Keratinocyte (primary cell): ENCODE measurements at regions not wholly inside any gene's neighbourhood (a gene's known extent, or its start where the extent isn't known, plus 50 kb on each side); places are given as distances from the start of the nearest gene placed in this dataset.
A peak's percentile ranks its signal among the peaks of the same experiment; 100 is the strongest.

Experiments
- DNase-seq: peaks from one replicate; pipeline ENCODE4 v3.0.0-alpha.2; 2011; ENCODE audit warnings: low read depth, missing footprints, low spot score
- FAIRE-seq: peaks from 2 replicates; lab custom pipeline; 2011; peaks lifted over from hg19 to GRCh38; lab: Jason Lieb, UNC
- H2AFZ ChIP-seq: 2 replicates; pipeline ENCODE4 v1.6.0; 2012; ENCODE audit warnings: low read length, control low read depth, inconsistent platforms; ENCODE audit not compliant: control insufficient read depth
- H3K27ac ChIP-seq: 2 replicates; pipeline ENCODE4 v1.5.1; 2011; ENCODE audit warnings: low read length; ENCODE audit not compliant: control insufficient read depth, insufficient read depth
- H3K27me3 ChIP-seq: 3 replicates; pipeline ENCODE4 v1.6.0; 2011; ENCODE audit warnings: low read length; ENCODE audit not compliant: control insufficient read depth, insufficient read depth; ENCODE audit errors: extremely low read depth
- H3K36me3 ChIP-seq, 2 experiments: 2 replicates in 1 of 2; 3 replicates in 1 of 2; pipeline ENCODE4 v1.5.1; 2011; ENCODE audit warnings: low read length in 2 of 2, mild to moderate bottlenecking in 1 of 2; ENCODE audit not compliant: control insufficient read depth in 2 of 2, insufficient read depth in 2 of 2; ENCODE audit errors: extremely low read depth in 1 of 2
- H3K4me1 ChIP-seq: 3 replicates; pipeline ENCODE4 v1.5.1; 2011; ENCODE audit warnings: low read length; ENCODE audit not compliant: control insufficient read depth, insufficient read depth; ENCODE audit errors: extremely low read depth
- H3K4me2 ChIP-seq: 3 replicates; pipeline ENCODE4 v1.6.0; 2011; ENCODE audit warnings: low read depth, low read length; ENCODE audit not compliant: control insufficient read depth, insufficient read depth; ENCODE audit errors: extremely low read depth
- H3K4me3 ChIP-seq, 3 experiments: fragments of 200-600 bp in 1 of 3; sonication (generic) in 1 of 3; 2 replicates in 2 of 3; 3 replicates in 1 of 3; pipeline ENCODE4 v1.5.1; 2011 to 2016; ENCODE audit warnings: low read length in 3 of 3, mild to moderate bottlenecking in 3 of 3, control low read depth in 2 of 3, inconsistent platforms in 1 of 3, low read depth in 1 of 3, mixed read lengths in 1 of 3, mixed run types in 1 of 3, moderate library complexity in 1 of 3; ENCODE audit not compliant: control insufficient read depth in 2 of 3, insufficient read depth in 2 of 3; ENCODE audit errors: extremely low read depth in 1 of 3
- H3K79me2 ChIP-seq: 2 replicates; pipeline ENCODE4 v1.6.0; 2012; ENCODE audit warnings: low read length; ENCODE audit not compliant: control insufficient read depth, insufficient read depth
- H3K9ac ChIP-seq: 3 replicates; pipeline ENCODE4 v1.6.0; 2011; ENCODE audit warnings: low read length; ENCODE audit not compliant: control insufficient read depth, insufficient read depth; ENCODE audit errors: extremely low read depth
- H3K9me1 ChIP-seq: 3 replicates; pipeline ENCODE4 v1.6.0; 2011; ENCODE audit warnings: low read length; ENCODE audit not compliant: control insufficient read depth, insufficient read depth; ENCODE audit errors: extremely low read depth
- H3K9me3 ChIP-seq: 2 replicates; pipeline ENCODE4 v1.5.1; 2012; ENCODE audit warnings: low read depth, low read length; ENCODE audit not compliant: control insufficient read depth
- H4K20me1 ChIP-seq: 3 replicates; pipeline ENCODE4 v1.6.0; 2011; ENCODE audit warnings: low read length; ENCODE audit not compliant: control insufficient read depth, insufficient read depth; ENCODE audit errors: extremely low read depth
- EZH2 ChIP-seq: IDR thresholded peaks from one replicate; pipeline ENCODE4 v1.6.1; 2012; ENCODE audit warnings: inconsistent platforms, mild to moderate bottlenecking, low read length, moderate library complexity
- dilution Hi-C: fragments of 300-500 bp; cut with MboI; formaldehyde crosslinking; loops from one replicate; pipeline ENCODE4 v1.7.0; 2020; ENCODE audit warnings: low sequenced_read_pairs; ENCODE audit not compliant: extremely low pct_ligation_motif_present
- TF ChIP-seq, protein P1 (sequence below), 3 experiments: IDR thresholded peaks in 1 of 3; conservative IDR thresholded peaks in 1 of 3; optimal IDR thresholded peaks in 1 of 3; 2 replicates in 2 of 3; 3 replicates in 1 of 3; pipeline versions ENCODE3 to v1.5.1; 2011; ENCODE audit warnings: low read length in 3 of 3, mild to moderate bottlenecking in 3 of 3, moderate library complexity in 2 of 3, control low read depth in 1 of 3, inconsistent platforms in 1 of 3; ENCODE audit not compliant: insufficient read depth in 2 of 3; ENCODE audit errors: extremely low read depth in 1 of 3

DNA sequence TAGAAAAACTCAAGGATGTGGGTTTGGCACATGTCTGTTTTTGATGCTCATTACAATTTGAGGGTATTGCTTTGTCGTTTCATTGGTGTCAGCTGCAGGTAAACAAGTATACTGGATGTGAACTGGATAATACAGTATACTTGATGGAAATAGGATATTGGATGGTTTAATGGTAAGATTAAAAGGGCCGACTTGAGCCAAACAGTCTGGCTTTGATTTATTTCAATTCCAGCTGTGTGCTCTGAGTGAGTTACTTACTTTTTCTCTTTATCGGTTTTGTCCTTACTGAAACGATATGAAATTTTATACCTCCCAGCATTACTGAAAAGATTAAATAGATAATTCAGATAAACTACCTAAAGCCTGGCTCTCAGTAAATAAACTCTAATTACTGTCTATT, 227.6 kb downstream of the ASXL3 start:
- no peaks in the 10 kb centered on the region for H3K27me3 ChIP-seq
- DNase-seq, result no peak
- no peaks in the 10 kb centered on the region for H3K9me1 ChIP-seq
- TF ChIP-seq EZH2, result no peak
- TF ChIP-seq, protein P1, sequence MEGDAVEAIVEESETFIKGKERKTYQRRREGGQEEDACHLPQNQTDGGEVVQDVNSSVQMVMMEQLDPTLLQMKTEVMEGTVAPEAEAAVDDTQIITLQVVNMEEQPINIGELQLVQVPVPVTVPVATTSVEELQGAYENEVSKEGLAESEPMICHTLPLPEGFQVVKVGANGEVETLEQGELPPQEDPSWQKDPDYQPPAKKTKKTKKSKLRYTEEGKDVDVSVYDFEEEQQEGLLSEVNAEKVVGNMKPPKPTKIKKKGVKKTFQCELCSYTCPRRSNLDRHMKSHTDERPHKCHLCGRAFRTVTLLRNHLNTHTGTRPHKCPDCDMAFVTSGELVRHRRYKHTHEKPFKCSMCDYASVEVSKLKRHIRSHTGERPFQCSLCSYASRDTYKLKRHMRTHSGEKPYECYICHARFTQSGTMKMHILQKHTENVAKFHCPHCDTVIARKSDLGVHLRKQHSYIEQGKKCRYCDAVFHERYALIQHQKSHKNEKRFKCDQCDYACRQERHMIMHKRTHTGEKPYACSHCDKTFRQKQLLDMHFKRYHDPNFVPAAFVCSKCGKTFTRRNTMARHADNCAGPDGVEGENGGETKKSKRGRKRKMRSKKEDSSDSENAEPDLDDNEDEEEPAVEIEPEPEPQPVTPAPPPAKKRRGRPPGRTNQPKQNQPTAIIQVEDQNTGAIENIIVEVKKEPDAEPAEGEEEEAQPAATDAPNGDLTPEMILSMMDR (optimal IDR thresholded peaks at IDR 0.05 in 1 of 3, IDR thresholded peaks at IDR 0.05 in 1 of 3, conservative IDR thresholded peaks at IDR 0.05 in 1 of 3; ENCODE audit: extremely low read depth in 1 of 3, insufficient read depth in 2 of 3, low read length in 3 of 3), result no peak
- H3K36me3 ChIP-seq, result no peaks in the 10 kb centered on the region
- no peak overlapping the region for H3K4me2 ChIP-seq
- no peak overlapping the region for H3K27ac ChIP-seq
- FAIRE-seq, result no peak
- no peak overlapping the region for H3K4me3 ChIP-seq
- no peak overlapping the region for H3K9ac ChIP-seq
- H3K4me1 ChIP-seq, result no peaks in the 10 kb centered on the region
- no peaks in the 10 kb centered on the region for H3K79me2 ChIP-seq
- H4K20me1 ChIP-seq, result no peaks in the 10 kb centered on the region
- no peaks in the 10 kb centered on the region for H3K9me3 ChIP-seq
- H2AFZ ChIP-seq, result no peak overlapping the region
- dilution Hi-C loops, result no loop called here

DNA sequence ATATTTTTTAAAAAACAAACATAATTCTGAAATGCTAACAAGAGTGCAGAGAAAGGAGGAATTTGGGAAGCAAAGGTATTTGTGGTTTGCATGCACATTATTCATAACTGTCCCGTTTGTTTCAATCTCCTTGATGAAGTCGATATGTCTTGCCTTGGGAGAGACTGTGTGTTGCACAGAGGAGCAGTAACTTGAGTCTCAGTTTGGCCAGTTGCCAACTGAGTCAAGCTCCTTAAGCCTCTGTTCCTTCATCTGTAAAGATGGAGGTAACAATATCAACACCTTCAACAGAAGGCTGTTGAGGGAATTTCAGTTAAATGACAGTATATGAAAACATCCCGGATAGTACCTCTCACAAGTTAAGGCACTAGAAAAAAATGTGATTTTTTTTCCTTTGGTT, 226.2 kb downstream of the ASXL3 start:
- dilution Hi-C loops, result no loop called here
- DNase-seq, result peak; percentile 23
- TF ChIP-seq EZH2, result no peak
- TF ChIP-seq, protein P1 (optimal IDR thresholded peaks at IDR 0.05 in 1 of 3, IDR thresholded peaks at IDR 0.05 in 1 of 3, conservative IDR thresholded peaks at IDR 0.05 in 1 of 3; ENCODE audit: extremely low read depth in 1 of 3, insufficient read depth in 2 of 3, low read length in 3 of 3), result no peak
- no peaks in the 10 kb centered on the region for H3K4me1 ChIP-seq
- H3K79me2 ChIP-seq, result no peaks in the 10 kb centered on the region
- no peak for FAIRE-seq
- no peak overlapping the region for H3K4me3 ChIP-seq
- H3K27ac ChIP-seq, result no peak overlapping the region
- no peak overlapping the region for H2AFZ ChIP-seq
- H3K36me3 ChIP-seq, result no peaks in the 10 kb centered on the region
- no peaks in the 10 kb centered on the region for H4K20me1 ChIP-seq
- H3K9me3 ChIP-seq, result no peaks in the 10 kb centered on the region
- no peaks in the 10 kb centered on the region for H3K9me1 ChIP-seq
- H3K27me3 ChIP-seq, result no peaks in the 10 kb centered on the region
- H3K4me2 ChIP-seq, result no peak overlapping the region
- H3K9ac ChIP-seq, result no peak overlapping the region
